GM23248 (cell line): ENCODE measurements at regions not wholly inside any gene's neighbourhood (a gene's known extent, or its start where the extent isn't known, plus 50 kb on each side); places are given as distances from the start of the nearest gene placed in this dataset.
"Not testable (repeated sequence)": the region's sequence is repeated elsewhere in the genome, so short reads cannot be mapped to it uniquely, and the experiment has no call there.

Experiments used
- DNase-seq: peaks from one replicate; pipeline ENCODE4 v3.0.0-alpha.2; 2015
- H2AFZ ChIP-seq: fragments of 200-600 bp; sonication (generic); 2 replicates; pipeline ENCODE4 v1.6.1; 2016; ENCODE audit warnings: antibody characterized with exemption
- H3F3A ChIP-seq: fragments of 200-600 bp; sonication (generic); 2 replicates; pipeline ENCODE4 v1.6.1; 2016; ENCODE audit warnings: mild to moderate bottlenecking, antibody characterized with exemption, mixed run types; ENCODE audit not compliant: insufficient read depth
- H3K27ac ChIP-seq: fragments of 200-600 bp; sonication (generic); 2 replicates; pipeline ENCODE4 v1.5.1; 2016; ENCODE audit warnings: mild to moderate bottlenecking
- H3K27me3 ChIP-seq: fragments of 200-600 bp; sonication (generic); replicated peaks from 2 replicates; pipeline ENCODE4 v1.6.1; 2016; ENCODE audit warnings: mild to moderate bottlenecking; ENCODE audit not compliant: insufficient read depth
- H3K36me3 ChIP-seq: fragments of 200-600 bp; sonication (generic); 2 replicates; pipeline ENCODE4 v1.6.1; 2016; ENCODE audit warnings: low read depth, mild to moderate bottlenecking
- H3K4me1 ChIP-seq: fragments of 200-600 bp; sonication (generic); 2 replicates; pipeline ENCODE4 v1.6.1; 2016; ENCODE audit warnings: mild to moderate bottlenecking; ENCODE audit not compliant: insufficient read depth
- H3K4me2 ChIP-seq: fragments of 200-600 bp; sonication (generic); one replicate; pipeline ENCODE4 v1.6.1; 2016; ENCODE audit warnings: mild to moderate bottlenecking; ENCODE audit not compliant: unreplicated experiment
- H3K4me3 ChIP-seq: fragments of 200-600 bp; sonication (generic); 2 replicates; pipeline ENCODE4 v1.5.1; 2016; ENCODE audit warnings: mild to moderate bottlenecking
- H3K79me2 ChIP-seq: fragments of 200-600 bp; sonication (generic); 2 replicates; pipeline ENCODE4 v1.6.1; 2016; ENCODE audit warnings: mild to moderate bottlenecking; ENCODE audit not compliant: insufficient read depth
- H3K9ac ChIP-seq: fragments of 200-600 bp; sonication (generic); 2 replicates; pipeline ENCODE4 v1.6.1; 2016; ENCODE audit warnings: mild to moderate bottlenecking
- H3K9me2 ChIP-seq: fragments of 200-600 bp; sonication (generic); 2 replicates; pipeline ENCODE4 v1.6.1; 2016; ENCODE audit warnings: mixed run types, mild to moderate bottlenecking, moderate library complexity; ENCODE audit not compliant: insufficient read depth
- H3K9me3 ChIP-seq: fragments of 200-600 bp; sonication (generic); one replicate; pipeline ENCODE4 v1.6.1; 2017; ENCODE audit warnings: low read depth
- H4K20me1 ChIP-seq: fragments of 200-600 bp; sonication (generic); 2 replicates; pipeline ENCODE4 v1.6.0; 2016; ENCODE audit not compliant: insufficient read depth
- EZH2 ChIP-seq: fragments of 200-600 bp; sonication (generic); IDR thresholded peaks from 2 replicates; pipeline ENCODE4 v1.6.1; 2018; ENCODE audit warnings: antibody characterized with exemption, mild to moderate bottlenecking; ENCODE audit not compliant: insufficient read depth, poor library complexity, severe bottlenecking
- EZH2phosphoT487 ChIP-seq: fragments of 200-600 bp; sonication (generic); IDR thresholded peaks from 2 replicates; pipeline ENCODE4 v1.6.1; 2018; ENCODE audit warnings: antibody characterized with exemption, moderate library complexity, mild to moderate bottlenecking, low read depth; ENCODE audit not compliant: insufficient read depth
- WGBS, 2 experiments: methylation state at CpG; one replicate each; pipeline ENCODE4 v1.1.6; 2015 to 2017; ENCODE audit warnings: low lambda C conversion rate in 2 of 2, low coverage in 1 of 2; ENCODE audit errors: missing lambda C conversion rate in 2 of 2; 5-methylcytosine and 5-hydroxymethylcytosine counted together
- in situ Hi-C: fragments of 300-500 bp; cut with MboI; formaldehyde crosslinking; loops from 2 replicates; pipeline ENCODE4 v1.15.0; 2020

- DNase-seq, H3K9me3 ChIP-seq, H3K4me3 ChIP-seq, H3K9me2 ChIP-seq, H3K79me2 ChIP-seq, H2AFZ ChIP-seq, H3K27me3 ChIP-seq, H3F3A ChIP-seq, H3K27ac ChIP-seq, H3K36me3 ChIP-seq, H4K20me1 ChIP-seq, in situ Hi-C loops, H3K4me1 ChIP-seq, H3K9ac ChIP-seq, H3K4me2 ChIP-seq: not testable (repeated sequence)
- 69 to 81% methylated on average over 8 of the region's 8 CpGs for WGBS, 2 experiments
These were observed 150.9 kb upstream of the TEX13D start for GRCh38 chrX:124181515-124181914.

GRCh38 chrX:124190440-124190839 is 142.0 kb upstream of the TEX13D start:
- Histone ChIP-seq H3K9me3 (no peaks in the 10 kb centered on the region), H3K79me2 (no peaks in the 10 kb centered on the region), H3F3A (no peaks in the 10 kb centered on the region), H2AFZ (no peak overlapping the region), H4K20me1 (no peaks in the 10 kb centered on the region), H3K4me2 (no peak overlapping the region), H3K9me2 (no peaks in the 10 kb centered on the region), H3K4me1 (no peaks in the 10 kb centered on the region), H3K36me3 (no peaks in the 10 kb centered on the region), H3K9ac (no peak overlapping the region), H3K4me3 (no peak overlapping the region), H3K27me3 (no peaks in the 10 kb centered on the region), H3K27ac (no peak overlapping the region)
- in situ Hi-C loops = no loop called here
- WGBS, 2 experiments = 28 to 49% methylated on average over 2 of the region's 2 CpGs
- no peak for DNase-seq
- no peak for TF ChIP-seq EZH2phosphoT487
- TF ChIP-seq EZH2 = no peak

- Histone ChIP-seq H3K27me3 (no peaks in the 10 kb centered on the region), H3F3A (no peaks in the 10 kb centered on the region), H2AFZ (no peak overlapping the region), H3K27ac (no peak overlapping the region), H3K9me3 (no peaks in the 10 kb centered on the region), H4K20me1 (no peaks in the 10 kb centered on the region), H3K4me2 (no peak overlapping the region), H3K4me3 (no peak overlapping the region), H3K4me1 (no peaks in the 10 kb centered on the region), H3K9ac (no peak overlapping the region), H3K9me2 (no peaks in the 10 kb centered on the region), H3K36me3 (no peaks in the 10 kb centered on the region), H3K79me2 (no peaks in the 10 kb centered on the region)
- WGBS, 2 experiments = 64 to 85% methylated on average over 4 to 5 of the region's 5 CpGs
- in situ Hi-C loops = no loop called here
- DNase-seq = no peak
- TF ChIP-seq EZH2phosphoT487 (no peak), EZH2 (no peak)
These were observed 138.3 kb upstream of the TEX13D start for GRCh38 chrX:124194199-124194598.

GRCh38 chrX:124194901-124195300 is 137.6 kb upstream of the TEX13D start:
- Histone ChIP-seq H2AFZ (no peak overlapping the region), H3K79me2 (no peaks in the 10 kb centered on the region), H3K9me3 (no peaks in the 10 kb centered on the region), H3K9me2 (no peaks in the 10 kb centered on the region), H3K36me3 (no peaks in the 10 kb centered on the region), H3K4me1 (no peaks in the 10 kb centered on the region), H3K27ac (no peak overlapping the region), H3K4me2 (no peak overlapping the region), H3K27me3 (no peaks in the 10 kb centered on the region), H3K9ac (no peak overlapping the region), H3K4me3 (no peak overlapping the region), H4K20me1 (no peaks in the 10 kb centered on the region), H3F3A (no peaks in the 10 kb centered on the region)
- peak; percentile 9 for DNase-seq
- 15 to 22% methylated on average over 5 to 8 of the region's 8 CpGs for WGBS, 2 experiments
- in situ Hi-C loops = no loop called here
- no peak for TF ChIP-seq EZH2
- TF ChIP-seq EZH2phosphoT487 = no peak

DNA sequence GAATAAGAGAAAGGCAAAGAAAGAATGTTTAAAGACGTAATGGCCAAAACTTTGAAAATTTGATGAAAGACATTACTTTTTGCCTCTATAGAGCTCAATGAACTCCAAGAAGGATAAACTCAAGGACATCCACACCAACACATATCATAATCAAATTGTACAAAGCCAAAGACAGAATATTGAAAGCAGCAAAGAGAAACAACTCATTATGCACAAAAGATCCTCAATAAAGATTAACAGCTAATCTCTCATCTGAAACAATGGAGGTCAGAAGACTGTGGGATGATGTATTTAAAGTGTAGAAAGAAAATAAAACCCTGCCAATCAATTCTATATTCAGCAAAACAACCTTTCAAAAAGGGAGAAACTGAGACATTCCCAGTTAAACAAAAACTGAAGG is 129.1 kb upstream of the TEX13D start:
- H3K4me3 ChIP-seq = no peak overlapping the region
- H2AFZ ChIP-seq = no peak overlapping the region
- no peak overlapping the region for H3K4me2 ChIP-seq
- H3K9me2 ChIP-seq = no peaks in the 10 kb centered on the region
- no peaks in the 10 kb centered on the region for H3K4me1 ChIP-seq
- no peaks in the 10 kb centered on the region for H3K79me2 ChIP-seq
- no peaks in the 10 kb centered on the region for H3K9me3 ChIP-seq
- in situ Hi-C loops = no loop called here
- H3K27ac ChIP-seq = no peak overlapping the region
- H3K9ac ChIP-seq = no peak overlapping the region
- TF ChIP-seq EZH2 (no peak), EZH2phosphoT487 (no peak)
- whole genome bisulfite sequencing, 2 experiments = 41 to 50% methylated on average over 1 of the region's 1 CpG
- H3F3A ChIP-seq = no peaks in the 10 kb centered on the region
- no peaks in the 10 kb centered on the region for H3K27me3 ChIP-seq
- H3K36me3 ChIP-seq = no peaks in the 10 kb centered on the region
- H4K20me1 ChIP-seq = no peaks in the 10 kb centered on the region
- no peak for DNase-seq
